ENCODE measurements at regions not wholly inside any gene's neighbourhood (a gene's known extent, or its start where the extent isn't known, plus 50 kb on each side); places are given as distances from the start of the nearest gene placed in this dataset.

DNA sequence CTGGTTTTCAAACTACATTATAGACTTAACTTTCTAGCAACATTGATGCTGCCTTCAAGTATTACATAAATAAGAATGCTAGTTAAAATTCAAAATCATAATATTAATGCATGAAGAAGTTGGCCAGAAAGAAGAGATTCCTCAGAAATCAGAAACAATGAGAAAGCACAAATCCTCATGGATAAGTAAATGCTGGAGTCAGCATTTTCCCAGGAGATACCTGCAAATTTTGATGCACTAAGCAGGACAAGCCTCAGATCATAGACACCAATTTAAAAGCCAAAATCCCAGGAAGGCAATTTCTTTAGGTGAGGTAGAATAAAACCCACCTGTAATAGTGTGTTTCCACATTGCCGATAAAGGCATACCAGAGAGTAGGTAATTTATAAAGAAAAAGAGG is 305.2 kb upstream of the TBX18 start:
- H3K23me2 ChIP-seq (ENCODE audit: insufficient read length, low read depth, low read length, poor library complexity, severe bottlenecking): no peaks in the 10 kb centered on the region
- H3K23ac ChIP-seq (ENCODE audit: insufficient read length, low read depth, low read length): no peak overlapping the region
- no peak overlapping the region for H2BK120ac ChIP-seq (ENCODE audit: low read depth, low read length, poor library complexity, severe bottlenecking)
- no peak for DNase-seq
- no peak overlapping the region for H3K9ac ChIP-seq (ENCODE audit: extremely low read depth, insufficient read length, low read length)
- no peak overlapping the region for H2BK20ac ChIP-seq (ENCODE audit: low read depth, low read length, poor library complexity, severe bottlenecking)
- no peak overlapping the region for H2BK5ac ChIP-seq (ENCODE audit: insufficient read length, low read length)
- H3K4me3 Mint-ChIP-seq: no peak overlapping the region
- H3K27ac ChIP-seq (ENCODE audit: insufficient read length, low read depth, low read length): no peak overlapping the region
- H4K91ac ChIP-seq (ENCODE audit: insufficient read length, low read depth, low read length): no peak overlapping the region
- no peaks in the 10 kb centered on the region for H3K9me3 ChIP-seq (ENCODE audit: control insufficient read depth, low read depth, low read length)
- H2AFZ ChIP-seq (ENCODE audit: low read length): no peak overlapping the region
- peaks cover 4 to 7% of the 10 kb centered on the region in 2 experiments for H3K4me1 Mint-ChIP-seq
- H4K8ac ChIP-seq (replicated peaks; ENCODE audit: insufficient read length, low read depth, low read length): no peak overlapping the region
- no CpG with 5 or more reads among the region's 1 CpG for WGBS (ENCODE audit: extremely low coverage, insufficient read length, low lambda C conversion rate)
- TF ChIP-seq, protein P1, sequence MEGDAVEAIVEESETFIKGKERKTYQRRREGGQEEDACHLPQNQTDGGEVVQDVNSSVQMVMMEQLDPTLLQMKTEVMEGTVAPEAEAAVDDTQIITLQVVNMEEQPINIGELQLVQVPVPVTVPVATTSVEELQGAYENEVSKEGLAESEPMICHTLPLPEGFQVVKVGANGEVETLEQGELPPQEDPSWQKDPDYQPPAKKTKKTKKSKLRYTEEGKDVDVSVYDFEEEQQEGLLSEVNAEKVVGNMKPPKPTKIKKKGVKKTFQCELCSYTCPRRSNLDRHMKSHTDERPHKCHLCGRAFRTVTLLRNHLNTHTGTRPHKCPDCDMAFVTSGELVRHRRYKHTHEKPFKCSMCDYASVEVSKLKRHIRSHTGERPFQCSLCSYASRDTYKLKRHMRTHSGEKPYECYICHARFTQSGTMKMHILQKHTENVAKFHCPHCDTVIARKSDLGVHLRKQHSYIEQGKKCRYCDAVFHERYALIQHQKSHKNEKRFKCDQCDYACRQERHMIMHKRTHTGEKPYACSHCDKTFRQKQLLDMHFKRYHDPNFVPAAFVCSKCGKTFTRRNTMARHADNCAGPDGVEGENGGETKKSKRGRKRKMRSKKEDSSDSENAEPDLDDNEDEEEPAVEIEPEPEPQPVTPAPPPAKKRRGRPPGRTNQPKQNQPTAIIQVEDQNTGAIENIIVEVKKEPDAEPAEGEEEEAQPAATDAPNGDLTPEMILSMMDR (conservative IDR thresholded peaks at IDR 0.05): no peak
- no peak overlapping the region for H2BK15ac ChIP-seq (ENCODE audit: low read depth, low read length)
- H3K36me3 Mint-ChIP-seq (ENCODE audit: insufficient read depth in 1 of 3, low read depth in 3 of 3): no peaks in the 10 kb centered on the region
- H3K27me3 ChIP-seq (ENCODE audit: insufficient read depth, low read length): no peaks in the 10 kb centered on the region
- H3K9me3 Mint-ChIP-seq: peaks cover 0 to 3% of the 10 kb centered on the region in 2 experiments; a peak in 2 of 5 replicates
- no peak overlapping the region for H3K18ac ChIP-seq (ENCODE audit: insufficient read length, low read depth, low read length)
- no peaks in the 10 kb centered on the region for H3K79me2 ChIP-seq (ENCODE audit: insufficient read depth, low read length)
- H3K27ac Mint-ChIP-seq: no peak overlapping the region
- H3K4me2 ChIP-seq (ENCODE audit: insufficient read depth, insufficient read length, low read length): no peak overlapping the region
- no peaks in the 10 kb centered on the region; the same call in 1 of the 2 replicates for H3K27me3 Mint-ChIP-seq (ENCODE audit: low read depth)
- H4K20me1 ChIP-seq (ENCODE audit: control insufficient read depth, insufficient read depth, insufficient read length): no peaks in the 10 kb centered on the region
- no peak overlapping the region for H3K4ac ChIP-seq (ENCODE audit: low read depth, low read length)
- no peak overlapping the region for H3K56ac ChIP-seq (ENCODE audit: insufficient read length, low read depth, low read length)
- H3T11ph ChIP-seq (ENCODE audit: low read length): no peak overlapping the region
- no peak overlapping the region for H4K5ac ChIP-seq (ENCODE audit: insufficient read length, low read depth, low read length)
- no peak overlapping the region for H2AK5ac ChIP-seq (ENCODE audit: insufficient read length, low read length)
- H3K4me1 ChIP-seq (ENCODE audit: insufficient read depth, low read length): no peaks in the 10 kb centered on the region
- H3K79me1 ChIP-seq (ENCODE audit: insufficient read depth, low read depth, low read length, poor library complexity, severe bottlenecking): no peaks in the 10 kb centered on the region
- H2BK12ac ChIP-seq (ENCODE audit: insufficient read length, low read depth, low read length): no peak overlapping the region
- H3K14ac ChIP-seq (ENCODE audit: insufficient read depth, low read length): no peak overlapping the region

All from H9 (cell line).